Endothelial cell of umbilical vein (primary cell): ENCODE measurements at regions not wholly inside any gene's neighbourhood (a gene's known extent, or its start where the extent isn't known, plus 50 kb on each side); places are given as distances from the start of the nearest gene placed in this dataset.

Source experiments
- BruUV-seq: library from RNA; stranded (reverse); fragments of 400-500 nt; replicated peaks from 2 replicates; lab custom pipeline; 2021; lab: Mats Ljungman, UMichigan
- CTCF ChIA-PET: fragments of 300-600, 350-600 bp; sonication (Branson Sonifier 250); formaldehyde crosslinking; loops from one replicate; lab custom pipeline; 2021; ENCODE audit warnings: antibody characterized with exemption, inconsistent platforms; lab: Charles Lee
- POLR2A ChIA-PET: fragments of 300-600, 350-600 bp; sonication (Branson Sonifier 250); formaldehyde crosslinking; loops from one replicate; lab custom pipeline; 2021; ENCODE audit warnings: antibody characterized with exemption, inconsistent platforms; lab: Charles Lee
- DNase-seq: peaks from one replicate; pipeline ENCODE4 v3.0.0-alpha.2; 2011; ENCODE audit warnings: low read depth, low spot score
- FAIRE-seq: peaks from 2 replicates; lab custom pipeline; 2011; peaks lifted over from hg19 to GRCh38; lab: Jason Lieb, UNC
- H2AFZ ChIP-seq: 2 replicates; pipeline ENCODE4 v1.6.0; 2012; ENCODE audit warnings: low read depth, low read length, control low read depth, inconsistent platforms
- H3K27ac ChIP-seq: 2 replicates; pipeline ENCODE4 v1.5.1; 2011; ENCODE audit warnings: low read depth, mild to moderate bottlenecking, control low read depth, low read length, moderate library complexity; ENCODE audit not compliant: insufficient read depth
- H3K27me3 ChIP-seq, 2 experiments: 2 replicates each; pipeline versions ENCODE4 v1.6.0 to v1.6.1; 2011; ENCODE audit warnings: low read length in 2 of 2, mixed read lengths in 1 of 2; ENCODE audit not compliant: control insufficient read depth in 2 of 2, insufficient read depth in 2 of 2
- H3K36me3 ChIP-seq, 2 experiments: 2 replicates in 1 of 2; 3 replicates in 1 of 2; pipeline ENCODE4 v1.5.1; 2011; ENCODE audit warnings: low read length in 2 of 2, mild to moderate bottlenecking in 1 of 2, moderate library complexity in 1 of 2; ENCODE audit not compliant: control insufficient read depth in 2 of 2, insufficient read depth in 2 of 2; ENCODE audit errors: extremely low read depth in 1 of 2
- H3K4me1 ChIP-seq: 3 replicates; pipeline ENCODE4 v1.5.1; 2011; ENCODE audit warnings: mild to moderate bottlenecking, low read length; ENCODE audit not compliant: control insufficient read depth, insufficient read depth; ENCODE audit errors: extremely low read depth
- H3K4me2 ChIP-seq: 2 replicates; pipeline ENCODE4 v1.6.1; 2011; ENCODE audit warnings: low read length, control low read depth, mixed read lengths; ENCODE audit not compliant: insufficient read depth
- H3K4me3 ChIP-seq, 3 experiments: fragments of 200-600 bp in 1 of 3; sonication (generic), shearing (Covaris generic) in 1 of 3; replicated peaks in 1 of 3; 2 replicates each; pipeline ENCODE4 v1.5.1; 2011 to 2016; ENCODE audit warnings: control low read depth in 3 of 3, low read length in 3 of 3, mild to moderate bottlenecking in 2 of 3, inconsistent platforms in 1 of 3, low read depth in 1 of 3, moderate library complexity in 1 of 3; ENCODE audit not compliant: insufficient read depth in 1 of 3
- H3K79me2 ChIP-seq: 2 replicates; pipeline ENCODE4 v1.6.0; 2012; ENCODE audit warnings: low read length, inconsistent platforms; ENCODE audit not compliant: control insufficient read depth, insufficient read depth
- H3K9ac ChIP-seq: replicated peaks from 2 replicates; pipeline ENCODE3; 2011; ENCODE audit warnings: low read length, control low read depth; ENCODE audit not compliant: insufficient read depth; ENCODE audit errors: extremely low read depth
- H3K9me1 ChIP-seq: replicated peaks from 3 replicates; pipeline ENCODE4 v1.6.0; 2011; ENCODE audit warnings: mild to moderate bottlenecking, low read length; ENCODE audit not compliant: control insufficient read depth, insufficient read depth; ENCODE audit errors: extremely low read depth
- H3K9me3 ChIP-seq: replicated peaks from 2 replicates; pipeline ENCODE4 v1.5.1; 2012; ENCODE audit warnings: low read length, inconsistent platforms; ENCODE audit not compliant: control insufficient read depth, insufficient read depth
- H4K20me1 ChIP-seq: replicated peaks from 2 replicates; pipeline ENCODE3; 2011; ENCODE audit warnings: mild to moderate bottlenecking, low read length; ENCODE audit not compliant: control insufficient read depth, insufficient read depth; ENCODE audit errors: extremely low read depth
- CTCF ChIP-seq, 2 donors: IDR thresholded peaks; 1 replicate in 1 of 2; 2 replicates in 1 of 2; pipeline ENCODE4 v1.5.1; 2011; ENCODE audit warnings: low read length in 2 of 2, mild to moderate bottlenecking in 2 of 2, moderate library complexity in 2 of 2, control low read depth in 1 of 2, inconsistent platforms in 1 of 2, low read depth in 1 of 2; ENCODE audit not compliant: insufficient read depth in 1 of 2; ENCODE audit errors: extremely low read depth in 1 of 2
- EZH2 ChIP-seq: IDR thresholded peaks from 2 replicates; pipeline ENCODE4 v1.6.1; 2012; ENCODE audit warnings: borderline replicate concordance, low read depth, mild to moderate bottlenecking, moderate library complexity, low read length, inconsistent platforms; ENCODE audit not compliant: severe bottlenecking
- FOS ChIP-seq: IDR thresholded peaks from 2 replicates; pipeline ENCODE4 v1.6.1; 2011; ENCODE audit warnings: mild to moderate bottlenecking, low read length, moderate library complexity, borderline replicate concordance; ENCODE audit not compliant: insufficient read depth
- GATA2 ChIP-seq: IDR thresholded peaks from 2 replicates; pipeline ENCODE4 v1.7.0; 2011; ENCODE audit warnings: low read depth, mild to moderate bottlenecking, moderate library complexity, mixed read lengths, low read length; ENCODE audit not compliant: insufficient read length, insufficient read depth
- JUN ChIP-seq: IDR thresholded peaks from 2 replicates; pipeline ENCODE4 v1.6.1; 2011; ENCODE audit warnings: borderline replicate concordance, low read depth; ENCODE audit not compliant: insufficient read length, insufficient read depth
- MAX ChIP-seq: IDR thresholded peaks from 2 replicates; pipeline ENCODE4 v1.6.1; 2011; ENCODE audit not compliant: insufficient read depth, insufficient read length
- MYC ChIP-seq: IDR thresholded peaks from one replicate; pipeline ENCODE4 v1.6.1; 2011; ENCODE audit warnings: mild to moderate bottlenecking, low read depth, low read length
- POLR2A ChIP-seq: IDR thresholded peaks from 2 replicates; pipeline ENCODE4 v1.6.1; 2012; ENCODE audit warnings: low read depth, mild to moderate bottlenecking, control low read depth, low read length
- POLR2AphosphoS5 ChIP-seq: IDR thresholded peaks from 2 replicates; pipeline ENCODE4 v1.6.1; 2012; ENCODE audit warnings: low read depth, mild to moderate bottlenecking, control low read depth, low read length, moderate library complexity; ENCODE audit not compliant: insufficient read depth
- dilution Hi-C: fragments of 300-500 bp; cut with MboI; formaldehyde crosslinking; loops from one replicate; pipeline ENCODE4 v1.15.0; 2019; ENCODE audit warnings: low sequenced_read_pairs; ENCODE audit not compliant: extremely low pct_ligation_motif_present
- intact Hi-C: fragments of 100-400 bp; cut with micrococcal nuclease; formaldehyde crosslinking; loops from one replicate; pipeline ENCODE4 v1.10.0; 2022

GRCh38 chr12:91884230-91884629 is 261.4 kb downstream of the BTG1 start:
- dilution Hi-C loops (no loop called here), intact Hi-C loops (no loop called here)
- BruUV-seq, result no TSS peak
- FAIRE-seq (no peak), DNase-seq (no peak)
- H3K27me3 ChIP-seq, result no peaks in the 10 kb centered on the region
- peaks cover 5% of the 10 kb centered on the region for H3K4me1 ChIP-seq
- no peak overlapping the region for H3K4me3 ChIP-seq
- H3K9me1 ChIP-seq, result no peaks in the 10 kb centered on the region
- no peak overlapping the region for H3K4me2 ChIP-seq
- CTCF ChIA-PET, result interaction anchor here (1.2 kb wide), 1 partner anchor 17 kb away, joined by 3 read pairs; no protein-coding TSS in a partner anchor
- no peak overlapping the region for H3K9ac ChIP-seq
- POLR2A ChIA-PET, result no interaction called here
- H3K9me3 ChIP-seq, result no peaks in the 10 kb centered on the region
- no peak overlapping the region for H3K27ac ChIP-seq
- H3K79me2 ChIP-seq, result no peaks in the 10 kb centered on the region
- H4K20me1 ChIP-seq, result no peaks in the 10 kb centered on the region
- TF ChIP-seq POLR2A (no peak), JUN (no peak), MYC (no peak), FOS (no peak), POLR2AphosphoS5 (no peak), CTCF (IDR thresholded peaks at IDR 0.05; ENCODE audit: extremely low read depth in 1 of 2, insufficient read depth in 1 of 2, low read depth in 1 of 2, low read length in 2 of 2) (no peak), MAX (no peak), GATA2 (no peak), EZH2 (no peak)
- H2AFZ ChIP-seq, result no peak overlapping the region
- no peaks in the 10 kb centered on the region for H3K36me3 ChIP-seq
